ENCODE measurements at regions not wholly inside any gene's neighbourhood (a gene's known extent, or its start where the extent isn't known, plus 50 kb on each side); places are given as distances from the start of the nearest gene placed in this dataset.
A peak's percentile ranks its signal among the peaks of the same experiment; 100 is the strongest.

GRCh38 chr5:42908509-42909488 lies 97.1 kb upstream of the SELENOP start:
- TF ChIP-seq, protein P1, sequence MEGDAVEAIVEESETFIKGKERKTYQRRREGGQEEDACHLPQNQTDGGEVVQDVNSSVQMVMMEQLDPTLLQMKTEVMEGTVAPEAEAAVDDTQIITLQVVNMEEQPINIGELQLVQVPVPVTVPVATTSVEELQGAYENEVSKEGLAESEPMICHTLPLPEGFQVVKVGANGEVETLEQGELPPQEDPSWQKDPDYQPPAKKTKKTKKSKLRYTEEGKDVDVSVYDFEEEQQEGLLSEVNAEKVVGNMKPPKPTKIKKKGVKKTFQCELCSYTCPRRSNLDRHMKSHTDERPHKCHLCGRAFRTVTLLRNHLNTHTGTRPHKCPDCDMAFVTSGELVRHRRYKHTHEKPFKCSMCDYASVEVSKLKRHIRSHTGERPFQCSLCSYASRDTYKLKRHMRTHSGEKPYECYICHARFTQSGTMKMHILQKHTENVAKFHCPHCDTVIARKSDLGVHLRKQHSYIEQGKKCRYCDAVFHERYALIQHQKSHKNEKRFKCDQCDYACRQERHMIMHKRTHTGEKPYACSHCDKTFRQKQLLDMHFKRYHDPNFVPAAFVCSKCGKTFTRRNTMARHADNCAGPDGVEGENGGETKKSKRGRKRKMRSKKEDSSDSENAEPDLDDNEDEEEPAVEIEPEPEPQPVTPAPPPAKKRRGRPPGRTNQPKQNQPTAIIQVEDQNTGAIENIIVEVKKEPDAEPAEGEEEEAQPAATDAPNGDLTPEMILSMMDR (IDR thresholded peaks at IDR 0.05): peak; percentile 73 to 88 (median 84)
- TF ChIP-seq POLR2A (IDR thresholded peaks at IDR 0.05): no peak

All from uterus (tissue), 2 donors.